Neural progenitor cell (in vitro differentiated cells): ENCODE measurements at regions not wholly inside any gene's neighbourhood (a gene's known extent, or its start where the extent isn't known, plus 50 kb on each side); places are given as distances from the start of the nearest gene placed in this dataset.

ENCODE experiments used
- DNase-seq: peaks from one replicate; pipeline ENCODE4 v3.0.0-alpha.2; 2016; ENCODE audit warnings: low spot score
- H2AFZ ChIP-seq: fragments of 200-600 bp; sonication (generic); replicated peaks from 2 replicates; pipeline ENCODE4 v1.6.1; 2016; ENCODE audit warnings: antibody characterized with exemption
- H3F3A ChIP-seq: fragments of 200-600 bp; sonication (generic); 2 replicates; pipeline ENCODE4 v1.6.1; 2016; ENCODE audit warnings: antibody characterized with exemption, low read depth
- H3K27ac ChIP-seq: fragments of 200-600 bp; sonication (generic); 2 replicates; pipeline ENCODE4 v1.5.1; 2016; ENCODE audit warnings: mild to moderate bottlenecking
- H3K27me3 ChIP-seq: fragments of 200-600 bp; sonication (generic); 2 replicates; pipeline ENCODE4 v1.6.1; 2016; ENCODE audit warnings: mild to moderate bottlenecking, moderate library complexity
- H3K36me3 ChIP-seq: fragments of 200-600 bp; sonication (generic); 2 replicates; pipeline ENCODE4 v1.5.1; 2016
- H3K4me1 ChIP-seq: fragments of 200-600 bp; sonication (generic); 2 replicates; pipeline ENCODE4 v1.6.1; 2016; ENCODE audit warnings: mixed run types
- H3K4me2 ChIP-seq: fragments of 200-600 bp; sonication (generic); 2 replicates; pipeline ENCODE4 v1.6.1; 2016
- H3K4me3 ChIP-seq: fragments of 200-600 bp; sonication (generic); 2 replicates; pipeline ENCODE4 v1.5.1; 2016
- H3K79me2 ChIP-seq: fragments of 200-600 bp; sonication (generic); 2 replicates; pipeline ENCODE4 v1.6.1; 2016; ENCODE audit warnings: low read depth
- H3K9ac ChIP-seq: fragments of 200-600 bp; sonication (generic); 2 replicates; pipeline ENCODE4 v1.6.1; 2016
- H3K9me3 ChIP-seq: fragments of 200-600 bp; sonication (generic); 2 replicates; pipeline ENCODE4 v1.5.1; 2016; ENCODE audit warnings: low read depth
- H4K20me1 ChIP-seq: fragments of 200-600 bp; sonication (generic); 2 replicates; pipeline ENCODE4 v1.6.1; 2016; ENCODE audit warnings: low read depth
- H3K27ac Mint-ChIP-seq: 3 replicates; pipeline ENCODE4 v1.8.0; 2021; ENCODE audit warnings: mixed read lengths
- H3K27me3 Mint-ChIP-seq: 2 replicates; pipeline ENCODE4 v1.8.0; 2022; ENCODE audit warnings: low read depth, mild to moderate bottlenecking, inconsistent platforms, moderate library complexity, mixed read lengths; ENCODE audit not compliant: insufficient read depth
- H3K36me3 Mint-ChIP-seq: 3 replicates; pipeline ENCODE4 v1.8.0; 2021; ENCODE audit warnings: mixed read lengths
- H3K4me1 Mint-ChIP-seq: 3 replicates; pipeline ENCODE4 v1.8.0; 2021; ENCODE audit warnings: mixed read lengths
- H3K4me3 Mint-ChIP-seq: 3 replicates; pipeline ENCODE4 v1.8.0; 2021; ENCODE audit warnings: mild to moderate bottlenecking, moderate library complexity, mixed read lengths
- H3K9me3 Mint-ChIP-seq: 3 replicates; pipeline ENCODE4 v1.8.0; 2020; ENCODE audit warnings: mixed read lengths
- CTCF ChIP-seq: fragments of 200-600 bp; sonication (generic); IDR thresholded peaks from 2 replicates; pipeline ENCODE4 v1.5.1; 2017; ENCODE audit warnings: antibody characterized with exemption, mild to moderate bottlenecking
- EZH2 ChIP-seq: fragments of 200-600 bp; sonication (generic); IDR thresholded peaks from 2 replicates; pipeline ENCODE4 v1.6.1; 2017; ENCODE audit warnings: antibody characterized with exemption, mild to moderate bottlenecking, moderate library complexity
- EZH2phosphoT487 ChIP-seq: fragments of 200-600 bp; sonication (generic); IDR thresholded peaks from 2 replicates; pipeline ENCODE4 v1.6.1; 2017; ENCODE audit warnings: antibody characterized with exemption

- Histone ChIP-seq H3K9ac (no peak overlapping the region), H3K27ac (no peak overlapping the region), H3K4me1 (peaks cover 14% of the 10 kb centered on the region), H3K27me3 (peaks cover 13% of the 10 kb centered on the region), H3K4me2 (peak overlapping the region; percentile 43), H3K4me3 (no peak overlapping the region), H3F3A (peaks cover 20% of the 10 kb centered on the region), H3K9me3 (no peaks in the 10 kb centered on the region), H3K36me3 (no peaks in the 10 kb centered on the region), H3K79me2 (no peaks in the 10 kb centered on the region), H2AFZ (no peak overlapping the region), H4K20me1 (no peaks in the 10 kb centered on the region)
- peak; percentile 70 for DNase-seq
- no peaks in the 10 kb centered on the region for H3K36me3 Mint-ChIP-seq
- peaks cover 32% of the 10 kb centered on the region for H3K4me1 Mint-ChIP-seq
- H3K27ac Mint-ChIP-seq: peak overlapping the region; percentile 14
- TF ChIP-seq EZH2: no peak
- no peak for TF ChIP-seq EZH2phosphoT487
- TF ChIP-seq CTCF: no peak
- H3K27me3 Mint-ChIP-seq: peaks cover 11% of the 10 kb centered on the region
- peak overlapping the region; percentile 9 for H3K4me3 Mint-ChIP-seq
- peaks cover 5% of the 10 kb centered on the region for H3K9me3 Mint-ChIP-seq
Observed at GRCh38 chr16:85366031-85366763, 246.9 kb upstream of the GSE1 start.

- Histone ChIP-seq H3K9ac (no peak overlapping the region), H3K4me1 (peaks cover 14% of the 10 kb centered on the region), H3K27me3 (peaks cover 13% of the 10 kb centered on the region), H2AFZ (no peak overlapping the region), H3K9me3 (no peaks in the 10 kb centered on the region), H3K79me2 (no peaks in the 10 kb centered on the region), H3K4me2 (no peak overlapping the region), H4K20me1 (no peaks in the 10 kb centered on the region), H3K4me3 (no peak overlapping the region), H3K36me3 (no peaks in the 10 kb centered on the region), H3F3A (peaks cover 20% of the 10 kb centered on the region), H3K27ac (no peak overlapping the region)
- Mint-ChIP-seq H3K4me3 (no peak overlapping the region), H3K27ac (no peak overlapping the region), H3K4me1 (peaks cover 32% of the 10 kb centered on the region), H3K27me3 (peaks cover 12% of the 10 kb centered on the region), H3K9me3 (peaks cover 5% of the 10 kb centered on the region), H3K36me3 (no peaks in the 10 kb centered on the region)
- DNase-seq: no peak
- TF ChIP-seq CTCF: no peak
- no peak for TF ChIP-seq EZH2phosphoT487
- TF ChIP-seq EZH2: no peak
Observed at GRCh38 chr16:85367485-85367884, 245.6 kb upstream of the GSE1 start.

GRCh38 chr16:85369060-85369459, 244.1 kb upstream of the GSE1 start:
- Histone ChIP-seq H3K4me3 (no peak overlapping the region), H3K27me3 (peaks cover 13% of the 10 kb centered on the region), H3K36me3 (no peaks in the 10 kb centered on the region), H3K9ac (no peak overlapping the region), H2AFZ (no peak overlapping the region), H3K4me1 (peaks cover 14% of the 10 kb centered on the region), H3K4me2 (no peak overlapping the region), H4K20me1 (no peaks in the 10 kb centered on the region), H3K9me3 (no peaks in the 10 kb centered on the region), H3F3A (peaks cover 20% of the 10 kb centered on the region), H3K27ac (no peak overlapping the region), H3K79me2 (no peaks in the 10 kb centered on the region)
- TF ChIP-seq CTCF: no peak
- no peak for TF ChIP-seq EZH2
- TF ChIP-seq EZH2phosphoT487: no peak
- Mint-ChIP-seq H3K9me3 (peaks cover 1% of the 10 kb centered on the region), H3K27me3 (peaks cover 14% of the 10 kb centered on the region), H3K4me1 (peaks cover 33% of the 10 kb centered on the region), H3K27ac (no peak overlapping the region), H3K36me3 (no peaks in the 10 kb centered on the region), H3K4me3 (no peak overlapping the region)
- DNase-seq: no peak
